Endothelial cell (in vitro differentiated cells): ENCODE measurements at regions not wholly inside any gene's neighbourhood (a gene's known extent, or its start where the extent isn't known, plus 50 kb on each side); places are given as distances from the start of the nearest gene placed in this dataset.

ENCODE experiments used
- DNase-seq: peaks from one replicate; pipeline ENCODE4 v3.0.0; 2021; ENCODE audit warnings: low spot score
- H3K27ac Mint-ChIP-seq: one replicate; pipeline ENCODE4 v1.8.0; 2021; ENCODE audit warnings: mixed read lengths, inconsistent platforms; ENCODE audit not compliant: unreplicated experiment
- H3K27me3 Mint-ChIP-seq: one replicate; pipeline ENCODE4 v1.8.0; 2021; ENCODE audit warnings: mild to moderate bottlenecking, moderate library complexity, mixed read lengths, inconsistent platforms; ENCODE audit not compliant: unreplicated experiment
- H3K36me3 Mint-ChIP-seq: one replicate; pipeline ENCODE4 v1.8.0; 2021; ENCODE audit warnings: mild to moderate bottlenecking, low read depth, mixed read lengths, inconsistent platforms; ENCODE audit not compliant: unreplicated experiment
- H3K4me1 Mint-ChIP-seq: one replicate; pipeline ENCODE4 v1.8.0; 2021; ENCODE audit warnings: mild to moderate bottlenecking, mixed read lengths, inconsistent platforms; ENCODE audit not compliant: unreplicated experiment
- H3K4me3 Mint-ChIP-seq: one replicate; pipeline ENCODE4 v1.8.0; 2021; ENCODE audit warnings: mild to moderate bottlenecking, mixed read lengths, inconsistent platforms; ENCODE audit not compliant: unreplicated experiment
- H3K9me3 Mint-ChIP-seq: one replicate; pipeline ENCODE4 v1.8.0; 2021; ENCODE audit warnings: mixed read lengths, inconsistent platforms; ENCODE audit not compliant: unreplicated experiment
- TF ChIP-seq, protein P1 (sequence below): fragments of 200-600 bp; sonication (generic); IDR thresholded peaks from one replicate; pipeline ENCODE4 v1.5.0; 2021; ENCODE audit warnings: antibody characterized with exemption; ENCODE audit not compliant: unreplicated experiment

DNA sequence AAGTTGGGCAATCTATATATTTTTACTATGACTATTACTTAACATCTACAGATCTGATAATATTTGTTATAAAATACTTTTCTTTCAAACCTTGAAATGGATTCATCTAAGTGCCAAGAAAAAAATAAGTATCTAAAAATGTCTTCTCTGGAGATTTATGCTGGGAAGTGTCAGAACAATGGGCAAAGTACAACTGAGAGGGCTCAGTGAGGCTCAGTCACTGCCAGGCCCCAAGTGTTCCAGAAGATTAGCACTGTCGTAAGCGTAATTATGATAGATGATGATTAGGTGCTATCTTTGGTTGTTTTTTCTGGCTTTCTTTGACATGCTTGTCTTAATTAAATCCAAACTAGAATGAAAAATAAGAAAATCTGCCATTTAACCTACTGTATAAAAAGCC lies 72.2 kb upstream of the ADAMTS19 start:
- no peak for DNase-seq
- TF ChIP-seq, protein P1, sequence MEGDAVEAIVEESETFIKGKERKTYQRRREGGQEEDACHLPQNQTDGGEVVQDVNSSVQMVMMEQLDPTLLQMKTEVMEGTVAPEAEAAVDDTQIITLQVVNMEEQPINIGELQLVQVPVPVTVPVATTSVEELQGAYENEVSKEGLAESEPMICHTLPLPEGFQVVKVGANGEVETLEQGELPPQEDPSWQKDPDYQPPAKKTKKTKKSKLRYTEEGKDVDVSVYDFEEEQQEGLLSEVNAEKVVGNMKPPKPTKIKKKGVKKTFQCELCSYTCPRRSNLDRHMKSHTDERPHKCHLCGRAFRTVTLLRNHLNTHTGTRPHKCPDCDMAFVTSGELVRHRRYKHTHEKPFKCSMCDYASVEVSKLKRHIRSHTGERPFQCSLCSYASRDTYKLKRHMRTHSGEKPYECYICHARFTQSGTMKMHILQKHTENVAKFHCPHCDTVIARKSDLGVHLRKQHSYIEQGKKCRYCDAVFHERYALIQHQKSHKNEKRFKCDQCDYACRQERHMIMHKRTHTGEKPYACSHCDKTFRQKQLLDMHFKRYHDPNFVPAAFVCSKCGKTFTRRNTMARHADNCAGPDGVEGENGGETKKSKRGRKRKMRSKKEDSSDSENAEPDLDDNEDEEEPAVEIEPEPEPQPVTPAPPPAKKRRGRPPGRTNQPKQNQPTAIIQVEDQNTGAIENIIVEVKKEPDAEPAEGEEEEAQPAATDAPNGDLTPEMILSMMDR: no peak
- Mint-ChIP-seq H3K9me3 (no peaks in the 10 kb centered on the region), H3K4me3 (no peak overlapping the region), H3K36me3 (no peaks in the 10 kb centered on the region), H3K27ac (no peak overlapping the region), H3K4me1 (peaks cover 3% of the 10 kb centered on the region), H3K27me3 (no peaks in the 10 kb centered on the region)

- Mint-ChIP-seq H3K27ac (no peak overlapping the region), H3K36me3 (no peaks in the 10 kb centered on the region), H3K4me1 (no peaks in the 10 kb centered on the region), H3K9me3 (no peaks in the 10 kb centered on the region), H3K4me3 (no peak overlapping the region), H3K27me3 (no peaks in the 10 kb centered on the region)
- TF ChIP-seq, protein P1: no peak
- DNase-seq: no peak
These were observed 67.4 kb upstream of the ADAMTS19 start for GRCh38 chr5:129392681-129393080.

DNA sequence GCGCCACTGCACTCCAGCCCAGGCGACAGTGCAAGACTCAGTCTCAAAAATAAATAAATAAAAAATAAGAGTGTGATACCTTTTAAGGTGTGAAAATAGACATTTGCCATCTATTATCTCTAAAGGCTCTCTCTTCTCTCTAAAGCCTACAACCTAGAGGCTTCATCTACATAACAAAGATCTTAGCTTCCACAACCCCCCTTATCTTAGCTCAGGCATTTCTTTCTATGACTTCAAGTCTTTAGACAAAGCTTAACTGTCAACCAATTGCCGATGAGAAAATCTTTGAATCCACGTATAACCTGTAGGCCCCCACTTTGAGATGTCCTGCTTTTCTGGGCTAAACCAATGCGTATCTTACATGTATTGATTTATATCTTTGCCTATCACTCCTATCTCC lies 64.9 kb upstream of the ADAMTS19 start:
- DNase-seq: no peak
- Mint-ChIP-seq H3K27me3 (no peaks in the 10 kb centered on the region), H3K36me3 (no peaks in the 10 kb centered on the region), H3K9me3 (no peaks in the 10 kb centered on the region), H3K4me1 (no peaks in the 10 kb centered on the region), H3K4me3 (no peak overlapping the region), H3K27ac (no peak overlapping the region)
- TF ChIP-seq, protein P1: no peak

GRCh38 chr5:129398026-129398678 lies 61.9 kb upstream of the ADAMTS19 start:
- no peak overlapping the region for H3K4me3 Mint-ChIP-seq
- DNase-seq: no peak
- H3K4me1 Mint-ChIP-seq: no peaks in the 10 kb centered on the region
- no peaks in the 10 kb centered on the region for H3K9me3 Mint-ChIP-seq
- TF ChIP-seq, protein P1: no peak
- no peak overlapping the region for H3K27ac Mint-ChIP-seq
- no peaks in the 10 kb centered on the region for H3K27me3 Mint-ChIP-seq
- no peaks in the 10 kb centered on the region for H3K36me3 Mint-ChIP-seq

DNA sequence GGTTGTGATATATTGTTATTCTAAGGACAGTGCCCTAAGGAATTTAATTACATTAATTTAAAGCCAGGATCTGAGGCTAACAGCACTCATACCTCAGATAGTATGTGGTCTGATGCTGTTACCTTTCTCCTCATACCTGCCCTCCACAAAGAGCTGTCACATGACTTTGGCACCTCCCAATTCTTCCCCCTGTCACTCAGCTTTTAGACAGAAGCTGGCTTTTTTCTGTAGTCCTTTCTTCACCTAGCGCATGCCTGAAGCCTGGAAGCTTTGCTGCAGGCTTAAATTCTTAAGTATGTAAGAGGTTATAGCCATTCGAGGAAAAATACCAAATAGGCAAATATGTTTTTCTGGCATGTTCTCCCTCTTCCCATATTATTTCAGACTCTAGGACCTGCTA lies 61.0 kb upstream of the ADAMTS19 start:
- no peak overlapping the region for H3K27ac Mint-ChIP-seq
- no peaks in the 10 kb centered on the region for H3K9me3 Mint-ChIP-seq
- no peaks in the 10 kb centered on the region for H3K4me1 Mint-ChIP-seq
- TF ChIP-seq, protein P1: no peak
- no peaks in the 10 kb centered on the region for H3K27me3 Mint-ChIP-seq
- no peaks in the 10 kb centered on the region for H3K36me3 Mint-ChIP-seq
- DNase-seq: no peak
- no peak overlapping the region for H3K4me3 Mint-ChIP-seq
